ENCODE measurements at regions not wholly inside any gene's neighbourhood (a gene's known extent, or its start where the extent isn't known, plus 50 kb on each side); places are given as distances from the start of the nearest gene placed in this dataset.

DNA sequence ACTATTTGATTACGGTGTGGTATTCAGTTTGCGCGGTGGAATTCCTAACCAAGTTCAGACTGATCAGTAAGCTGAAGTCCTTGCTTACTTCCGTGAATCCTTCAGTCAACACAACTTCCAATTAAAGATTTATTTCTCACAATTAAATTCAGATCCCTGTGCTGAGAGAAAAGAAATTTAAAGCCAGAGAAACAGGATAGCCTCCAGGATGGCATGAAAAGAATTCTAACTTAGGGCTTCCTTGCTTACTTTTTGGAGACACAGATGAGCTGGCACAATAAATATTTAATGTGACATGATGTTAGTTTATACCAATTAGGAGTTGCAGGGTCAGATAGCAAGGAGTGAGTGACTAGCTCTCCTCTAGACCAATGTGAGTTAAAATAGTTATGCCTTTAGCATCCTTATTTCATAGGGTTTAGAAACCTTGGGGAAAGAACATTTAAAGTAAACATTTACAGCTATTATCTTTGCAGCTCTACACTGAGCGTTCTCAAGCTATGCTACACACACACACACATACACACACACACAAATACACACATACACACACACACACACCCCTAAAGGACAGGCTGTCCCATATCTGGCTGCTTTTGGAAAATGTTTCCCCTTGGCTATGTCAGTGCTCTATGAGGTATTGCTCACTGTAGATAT lies 151.0 kb downstream of the TRIB2 start:
- no peak overlapping the region for H2AFZ ChIP-seq (ENCODE audit: low read depth, low read length)
- no peak overlapping the region for H3K9ac ChIP-seq (ENCODE audit: low read length)
- H3K9me3 ChIP-seq (ENCODE audit: insufficient read depth, low read length) = 0 out of 2 replicates have a peak, but pooled peaks cover 3% of the 10 kb centered on the region
- no peaks in the 10 kb centered on the region for H3K36me3 ChIP-seq (replicated peaks; ENCODE audit: low read depth, low read length)
- no peak overlapping the region for H3K27ac ChIP-seq (ENCODE audit: low read length)
- H4K20me1 ChIP-seq (ENCODE audit: insufficient read depth, low read length) = no peaks in the 10 kb centered on the region
- H3K4me1 ChIP-seq (ENCODE audit: low read length) = no peaks in the 10 kb centered on the region
- H3K4me2 ChIP-seq (ENCODE audit: low read length) = no peak overlapping the region
- no peaks in the 10 kb centered on the region for H3K27me3 ChIP-seq (ENCODE audit: low read depth, low read length)
- no peak overlapping the region for H3K4me3 ChIP-seq (ENCODE audit: low read length)
- H3K79me2 ChIP-seq (ENCODE audit: low read length) = no peaks in the 10 kb centered on the region
- TF ChIP-seq EZH2phosphoT487 (IDR thresholded peaks at IDR 0.05; ENCODE audit: low read depth) = no peak
- TF ChIP-seq, protein P1, sequence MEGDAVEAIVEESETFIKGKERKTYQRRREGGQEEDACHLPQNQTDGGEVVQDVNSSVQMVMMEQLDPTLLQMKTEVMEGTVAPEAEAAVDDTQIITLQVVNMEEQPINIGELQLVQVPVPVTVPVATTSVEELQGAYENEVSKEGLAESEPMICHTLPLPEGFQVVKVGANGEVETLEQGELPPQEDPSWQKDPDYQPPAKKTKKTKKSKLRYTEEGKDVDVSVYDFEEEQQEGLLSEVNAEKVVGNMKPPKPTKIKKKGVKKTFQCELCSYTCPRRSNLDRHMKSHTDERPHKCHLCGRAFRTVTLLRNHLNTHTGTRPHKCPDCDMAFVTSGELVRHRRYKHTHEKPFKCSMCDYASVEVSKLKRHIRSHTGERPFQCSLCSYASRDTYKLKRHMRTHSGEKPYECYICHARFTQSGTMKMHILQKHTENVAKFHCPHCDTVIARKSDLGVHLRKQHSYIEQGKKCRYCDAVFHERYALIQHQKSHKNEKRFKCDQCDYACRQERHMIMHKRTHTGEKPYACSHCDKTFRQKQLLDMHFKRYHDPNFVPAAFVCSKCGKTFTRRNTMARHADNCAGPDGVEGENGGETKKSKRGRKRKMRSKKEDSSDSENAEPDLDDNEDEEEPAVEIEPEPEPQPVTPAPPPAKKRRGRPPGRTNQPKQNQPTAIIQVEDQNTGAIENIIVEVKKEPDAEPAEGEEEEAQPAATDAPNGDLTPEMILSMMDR (IDR thresholded peaks at IDR 0.05; ENCODE audit: low read depth, low read length) = no peak

GRCh38 chr2:12870692-12871091 lies 154.0 kb downstream of the TRIB2 start:
- H3K36me3 ChIP-seq (replicated peaks; ENCODE audit: low read depth, low read length) = no peaks in the 10 kb centered on the region
- H4K20me1 ChIP-seq (ENCODE audit: insufficient read depth, low read length) = no peaks in the 10 kb centered on the region
- no peak overlapping the region for H3K4me2 ChIP-seq (ENCODE audit: low read length)
- TF ChIP-seq, protein P1 (IDR thresholded peaks at IDR 0.05; ENCODE audit: low read depth, low read length) = no peak
- no peak for TF ChIP-seq EZH2phosphoT487 (IDR thresholded peaks at IDR 0.05; ENCODE audit: low read depth)
- no peak overlapping the region for H3K4me3 ChIP-seq (ENCODE audit: low read length)
- no peak overlapping the region for H3K9ac ChIP-seq (ENCODE audit: low read length)
- H3K27me3 ChIP-seq (ENCODE audit: low read depth, low read length) = no peaks in the 10 kb centered on the region
- H3K4me1 ChIP-seq (ENCODE audit: low read length) = no peaks in the 10 kb centered on the region
- no peaks in the 10 kb centered on the region for H3K9me3 ChIP-seq (ENCODE audit: insufficient read depth, low read length)
- no peaks in the 10 kb centered on the region for H3K79me2 ChIP-seq (ENCODE audit: low read length)
- no peak overlapping the region for H2AFZ ChIP-seq (ENCODE audit: low read depth, low read length)
- no peak overlapping the region for H3K27ac ChIP-seq (ENCODE audit: low read length)

GRCh38 chr2:12871694-12872315 lies 155.1 kb downstream of the TRIB2 start:
- TF ChIP-seq, protein P1 (IDR thresholded peaks at IDR 0.05; ENCODE audit: low read depth, low read length) = no peak
- TF ChIP-seq EZH2phosphoT487 (IDR thresholded peaks at IDR 0.05; ENCODE audit: low read depth) = no peak

DNA sequence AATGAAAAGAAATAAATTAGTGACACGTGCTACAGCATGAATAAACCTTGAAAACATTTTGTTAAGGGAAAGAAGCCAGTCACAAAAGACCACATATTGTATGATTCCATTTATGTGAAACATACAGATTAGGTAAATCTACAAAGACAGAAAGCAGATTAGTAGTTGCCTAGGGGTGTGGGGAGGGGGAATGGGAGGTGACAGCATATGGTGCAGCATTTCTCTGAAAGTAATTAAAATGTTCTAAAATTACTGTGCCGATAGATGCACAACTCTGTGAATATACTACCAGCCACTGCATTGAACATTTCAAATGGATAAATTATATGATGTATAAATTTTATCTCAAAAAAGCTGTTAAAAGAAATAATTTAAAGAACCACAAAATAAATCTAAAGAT lies 161.0 kb downstream of the TRIB2 start:
- TF ChIP-seq EZH2phosphoT487 (IDR thresholded peaks at IDR 0.05; ENCODE audit: low read depth) = no peak
- TF ChIP-seq, protein P1 (IDR thresholded peaks at IDR 0.05; ENCODE audit: low read depth, low read length) = no peak
- Histone ChIP-seq H3K27me3 (ENCODE audit: low read depth, low read length) (no peaks in the 10 kb centered on the region), H3K4me1 (ENCODE audit: low read length) (no peaks in the 10 kb centered on the region), H3K9ac (ENCODE audit: low read length) (no peak overlapping the region), H3K4me2 (ENCODE audit: low read length) (no peak overlapping the region), H3K27ac (ENCODE audit: low read length) (no peak overlapping the region), H2AFZ (ENCODE audit: low read depth, low read length) (no peak overlapping the region), H3K79me2 (ENCODE audit: low read length) (no peaks in the 10 kb centered on the region), H3K36me3 (replicated peaks; ENCODE audit: low read depth, low read length) (no peaks in the 10 kb centered on the region), H4K20me1 (ENCODE audit: insufficient read depth, low read length) (no peaks in the 10 kb centered on the region), H3K9me3 (ENCODE audit: insufficient read depth, low read length) (no peaks in the 10 kb centered on the region), H3K4me3 (ENCODE audit: low read length) (no peak overlapping the region)

More at GRCh38 chr2:12871694-12872315, 155.1 kb downstream of the TRIB2 start:
- H2AFZ ChIP-seq (ENCODE audit: low read depth, low read length) = no peak overlapping the region
- H4K20me1 ChIP-seq (ENCODE audit: insufficient read depth, low read length) = no peaks in the 10 kb centered on the region
- H3K9ac ChIP-seq (ENCODE audit: low read length) = no peak overlapping the region
- no peak overlapping the region for H3K27ac ChIP-seq (ENCODE audit: low read length)
- no peak overlapping the region for H3K4me3 ChIP-seq (ENCODE audit: low read length)
- H3K4me2 ChIP-seq (ENCODE audit: low read length) = no peak overlapping the region
- no peaks in the 10 kb centered on the region for H3K36me3 ChIP-seq (replicated peaks; ENCODE audit: low read depth, low read length)
- H3K79me2 ChIP-seq (ENCODE audit: low read length) = no peaks in the 10 kb centered on the region
- no peaks in the 10 kb centered on the region for H3K9me3 ChIP-seq (ENCODE audit: insufficient read depth, low read length)
- no peaks in the 10 kb centered on the region for H3K27me3 ChIP-seq (ENCODE audit: low read depth, low read length)
- H3K4me1 ChIP-seq (ENCODE audit: low read length) = no peaks in the 10 kb centered on the region

Data from OCI-LY3 (cell line).